HS-27A (cell line): ENCODE measurements at regions not wholly inside any gene's neighbourhood (a gene's known extent, or its start where the extent isn't known, plus 50 kb on each side); places are given as distances from the start of the nearest gene placed in this dataset.

Experiments used
- DNase-seq: peaks from one replicate; pipeline ENCODE4 v3.0.0-alpha.2; 2012; ENCODE audit warnings: low read depth, missing footprints

DNA sequence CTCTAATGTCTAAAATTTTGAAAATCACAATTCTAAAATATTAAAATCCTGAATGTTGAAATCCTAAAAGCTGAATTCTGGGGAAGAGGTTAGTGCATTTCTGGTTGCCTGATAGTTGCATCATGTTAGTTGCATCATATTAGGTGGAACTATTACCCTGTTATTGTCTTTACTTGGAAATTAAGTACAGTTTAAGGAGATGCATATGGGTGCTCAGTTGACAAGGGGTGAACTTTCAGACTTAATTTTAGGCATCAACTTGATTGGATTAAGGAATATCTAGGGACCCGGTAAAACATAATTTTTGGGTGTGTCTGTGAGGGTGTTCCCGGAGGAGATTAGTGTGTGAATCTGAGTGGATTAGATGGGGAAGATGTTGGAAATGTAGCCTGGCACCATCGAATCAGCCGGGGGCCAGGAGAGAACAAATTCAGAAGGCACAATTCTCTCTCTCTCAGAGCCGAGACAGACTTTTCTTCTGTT is 409.8 kb downstream of the PLCL1 start:
- no peak for DNase-seq

DNA sequence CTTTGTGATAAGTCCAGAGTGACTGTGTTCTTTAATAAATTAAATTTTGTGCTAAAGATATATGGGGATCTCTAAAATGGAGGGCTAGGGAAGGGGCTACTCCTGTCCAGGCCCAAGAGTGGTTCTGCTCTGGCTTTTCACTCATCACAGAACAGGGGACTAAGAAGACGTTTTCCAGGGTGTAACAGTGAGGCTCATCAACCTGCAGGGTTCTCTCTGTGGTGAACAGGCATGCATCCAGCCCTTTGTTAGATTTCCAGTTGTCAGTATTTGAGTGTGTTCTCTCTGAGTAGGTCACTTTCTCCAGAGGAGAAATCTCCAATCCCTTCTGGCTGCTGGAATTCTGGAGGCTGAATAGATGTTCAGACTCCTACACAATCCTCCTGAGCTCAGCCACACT is 408.9 kb downstream of the PLCL1 start:
- no peak for DNase-seq

GRCh38 chr2:198211706-198212105 is 407.3 kb downstream of the PLCL1 start:
- DNase-seq: no peak

DNA sequence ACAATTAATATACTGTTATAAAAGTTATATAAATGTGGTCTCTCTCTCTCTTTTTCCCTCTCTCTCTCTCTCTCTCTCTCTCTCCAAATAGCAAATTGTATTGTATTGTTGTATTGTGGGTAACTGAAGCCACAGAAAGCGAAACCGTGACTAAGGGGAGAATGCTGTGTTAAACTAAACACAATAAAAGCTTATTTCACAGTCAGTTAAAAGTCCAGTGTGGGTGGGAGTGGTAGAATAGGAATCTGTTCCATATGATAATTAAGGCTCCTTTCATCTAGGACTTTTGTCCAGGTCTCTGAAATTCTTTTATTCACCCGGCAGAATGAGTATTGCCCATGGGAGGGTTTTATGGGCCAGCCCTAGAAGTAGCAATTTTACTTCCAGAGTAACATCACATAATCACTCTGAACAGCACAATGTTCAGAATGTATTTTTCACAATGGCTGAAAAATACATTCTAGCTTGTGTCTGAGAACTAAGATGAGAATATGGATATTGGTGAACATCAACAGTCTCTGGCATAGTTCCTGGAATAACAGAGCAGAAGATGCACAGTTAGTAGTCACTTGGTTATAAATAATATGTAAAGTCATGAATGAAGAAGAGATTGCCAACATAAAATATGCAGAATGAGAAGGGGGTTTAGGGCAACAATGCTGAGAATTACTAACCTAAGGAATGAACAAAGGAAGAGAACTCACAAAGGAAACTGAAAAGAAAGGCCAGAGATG is 399.1 kb downstream of the PLCL1 start:
- no peak for DNase-seq
